ENCODE measurements at regions not wholly inside any gene's neighbourhood (a gene's known extent, or its start where the extent isn't known, plus 50 kb on each side); places are given as distances from the start of the nearest gene placed in this dataset.

DNA sequence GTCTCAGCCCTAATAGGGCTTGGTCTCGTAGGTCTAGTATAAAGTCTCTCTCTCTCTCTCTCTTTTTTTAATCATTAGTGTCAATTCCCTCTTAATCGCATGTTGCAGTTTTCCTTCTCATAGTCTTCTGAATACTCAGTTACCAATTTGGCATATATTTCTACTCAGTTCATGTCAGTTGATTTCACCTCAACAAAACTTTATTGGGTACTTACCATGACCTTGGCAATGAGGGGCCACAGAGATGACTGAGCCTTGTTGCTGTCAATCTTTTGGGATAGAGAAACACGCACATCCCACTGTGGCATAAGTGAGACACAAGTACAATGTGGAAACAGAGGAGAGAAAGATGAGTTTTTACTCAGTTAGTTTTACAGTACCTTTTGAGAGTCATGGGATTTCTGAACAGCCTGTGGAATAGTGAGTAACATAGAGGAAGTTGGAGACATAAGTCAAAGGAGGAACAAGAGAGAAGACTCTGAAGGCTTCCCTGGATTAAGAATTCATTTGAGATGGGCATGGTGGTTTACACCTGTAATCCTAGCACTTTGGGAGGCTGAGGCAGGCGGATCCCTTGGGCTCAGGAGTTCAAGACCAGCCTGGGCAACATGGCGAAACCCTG is 150.2 kb upstream of the CBLB start:
- Mint-ChIP-seq H3K27ac (no peak overlapping the region), H3K9me3 (peaks cover 3% of the 10 kb centered on the region), H3K36me3 (ENCODE audit: low read depth) (no peaks in the 10 kb centered on the region), H3K4me3 (no peak overlapping the region), H3K27me3 (no peaks in the 10 kb centered on the region), H3K4me1 (ENCODE audit: low read depth) (peaks cover 22% of the 10 kb centered on the region)

DNA sequence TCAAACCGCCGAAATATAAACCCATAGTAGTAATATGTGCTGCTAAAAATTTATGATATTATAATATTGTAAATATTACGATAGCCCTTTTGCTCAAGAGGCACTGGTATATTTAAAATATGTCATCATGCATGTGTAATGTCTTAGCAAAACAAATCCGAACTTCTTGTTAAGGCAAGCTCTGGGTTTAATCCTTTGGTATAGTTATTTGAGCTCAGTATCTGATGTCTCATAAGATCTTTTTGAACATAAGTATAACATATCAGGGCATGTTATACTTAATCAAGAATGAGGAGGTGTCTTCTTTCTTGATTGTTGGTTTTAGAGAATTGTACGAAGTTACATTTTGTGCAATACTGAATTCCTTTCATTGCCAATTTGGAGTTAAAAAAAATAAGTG is 154.1 kb upstream of the CBLB start:
- peaks cover 7% of the 10 kb centered on the region for H3K4me1 Mint-ChIP-seq (ENCODE audit: low read depth)
- H3K27me3 Mint-ChIP-seq, result no peaks in the 10 kb centered on the region
- no peak overlapping the region for H3K27ac Mint-ChIP-seq
- H3K4me3 Mint-ChIP-seq, result no peak overlapping the region
- peaks cover 3% of the 10 kb centered on the region for H3K9me3 Mint-ChIP-seq
- no peaks in the 10 kb centered on the region for H3K36me3 Mint-ChIP-seq (ENCODE audit: low read depth)

DNA sequence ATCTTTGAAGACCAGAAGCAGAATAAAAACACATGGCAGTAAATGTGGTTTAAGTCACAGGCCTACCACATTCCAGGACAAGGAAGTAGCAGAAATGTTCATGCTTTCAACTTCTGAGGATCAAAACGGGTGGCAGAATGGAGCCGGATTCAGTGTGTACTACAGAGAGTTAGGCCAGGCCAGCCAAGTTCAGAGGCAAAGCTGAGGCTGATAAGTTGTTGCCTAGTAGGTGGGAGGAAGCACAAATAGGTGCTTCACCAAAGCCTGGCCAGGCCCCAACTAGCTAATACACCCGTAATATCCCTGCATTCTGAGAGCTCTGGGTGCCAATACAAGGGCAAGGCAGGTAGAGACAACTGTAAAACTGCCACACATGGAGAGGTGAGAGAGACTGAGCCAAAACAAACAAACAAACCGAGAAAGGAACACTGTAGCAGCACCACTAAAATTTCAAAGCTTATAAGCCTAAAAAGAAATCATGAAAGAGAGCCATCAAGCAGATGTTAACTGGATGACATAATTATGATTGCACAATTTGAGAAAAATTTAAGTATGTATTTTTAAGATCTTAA is 156.4 kb upstream of the CBLB start:
- peak overlapping the region; percentile 9 for H3K27ac Mint-ChIP-seq
- H3K27me3 Mint-ChIP-seq, result no peaks in the 10 kb centered on the region
- no peaks in the 10 kb centered on the region for H3K36me3 Mint-ChIP-seq (ENCODE audit: low read depth)
- no peak overlapping the region for H3K4me3 Mint-ChIP-seq
- H3K4me1 Mint-ChIP-seq (ENCODE audit: low read depth), result peaks cover 7% of the 10 kb centered on the region
- H3K9me3 Mint-ChIP-seq, result peaks cover 2% of the 10 kb centered on the region

- Mint-ChIP-seq H3K27me3 (no peaks in the 10 kb centered on the region), H3K9me3 (peaks cover 3% of the 10 kb centered on the region), H3K4me1 (ENCODE audit: low read depth) (peaks cover 7% of the 10 kb centered on the region), H3K27ac (no peak overlapping the region), H3K4me3 (no peak overlapping the region), H3K36me3 (ENCODE audit: low read depth) (no peaks in the 10 kb centered on the region)
Measured at GRCh38 chr3:106029954-106030626, 161.3 kb upstream of the CBLB start.

DNA sequence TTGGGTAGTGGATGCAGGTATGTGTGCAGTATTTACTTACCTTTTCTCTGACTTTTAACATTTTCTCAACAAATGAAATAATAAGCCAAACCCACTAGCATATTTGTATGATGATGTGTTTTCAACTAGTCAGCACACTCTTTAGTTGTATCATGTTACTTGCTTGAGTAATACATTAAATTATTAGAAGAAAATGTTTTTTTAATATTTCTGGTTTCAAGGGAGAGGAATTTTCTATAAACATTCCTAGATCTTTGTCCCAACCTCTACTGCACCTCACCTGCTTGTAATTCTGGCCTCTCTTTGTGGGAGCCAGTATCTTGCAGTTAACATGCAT is 161.8 kb upstream of the CBLB start:
- Mint-ChIP-seq H3K27me3 (no peaks in the 10 kb centered on the region), H3K9me3 (peaks cover 3% of the 10 kb centered on the region), H3K27ac (no peak overlapping the region), H3K4me1 (ENCODE audit: low read depth) (peaks cover 4% of the 10 kb centered on the region), H3K4me3 (no peak overlapping the region), H3K36me3 (ENCODE audit: low read depth) (no peaks in the 10 kb centered on the region)

- no peaks in the 10 kb centered on the region for H3K36me3 Mint-ChIP-seq (ENCODE audit: low read depth)
- peaks cover 10% of the 10 kb centered on the region for H3K9me3 Mint-ChIP-seq
- no peak overlapping the region for H3K4me3 Mint-ChIP-seq
- H3K27ac Mint-ChIP-seq, result no peak overlapping the region
- no peaks in the 10 kb centered on the region for H3K27me3 Mint-ChIP-seq
- H3K4me1 Mint-ChIP-seq (ENCODE audit: low read depth), result no peaks in the 10 kb centered on the region
Measured at GRCh38 chr3:106032479-106032878, 163.7 kb upstream of the CBLB start.

DNA sequence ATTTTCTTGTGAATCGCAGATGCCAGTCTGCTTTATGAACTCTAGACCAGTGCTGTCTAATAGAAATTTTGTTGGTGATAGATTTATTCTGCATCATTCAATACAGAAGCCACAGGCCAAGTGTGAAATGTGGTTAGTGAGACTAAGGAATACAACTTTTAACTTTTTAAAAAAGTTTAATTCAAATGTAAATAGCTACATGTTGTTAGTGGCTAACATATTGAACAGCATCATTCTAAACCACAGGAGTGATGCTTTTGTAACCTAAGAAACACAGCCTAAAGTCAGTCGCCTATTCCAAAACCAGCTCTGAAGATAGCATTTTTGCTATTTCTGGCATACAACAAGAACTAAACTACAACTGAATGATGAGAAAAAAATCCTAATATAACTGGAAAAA is 164.8 kb upstream of the CBLB start:
- Mint-ChIP-seq H3K4me3 (no peak overlapping the region), H3K27me3 (no peaks in the 10 kb centered on the region), H3K9me3 (peaks cover 11% of the 10 kb centered on the region), H3K36me3 (ENCODE audit: low read depth) (no peaks in the 10 kb centered on the region), H3K4me1 (ENCODE audit: low read depth) (no peaks in the 10 kb centered on the region), H3K27ac (no peak overlapping the region)

DNA sequence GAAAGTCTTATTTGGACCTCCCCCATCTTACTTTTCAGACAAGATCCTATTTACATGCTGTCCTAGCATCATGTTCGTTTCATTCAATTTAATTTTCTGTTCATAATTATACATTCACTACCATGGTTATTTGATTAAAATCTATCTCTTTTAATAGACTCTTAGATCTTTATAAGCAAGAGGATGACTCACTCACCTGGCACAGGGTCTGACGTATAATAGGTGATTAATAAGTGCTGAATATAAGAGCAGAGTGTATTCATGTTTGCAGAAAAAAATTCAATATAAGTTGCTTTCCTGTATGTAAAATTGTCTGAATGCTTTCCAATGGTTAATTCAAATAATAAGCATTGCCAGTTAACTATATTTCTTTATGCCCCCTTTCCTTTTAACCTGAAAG is 165.5 kb upstream of the CBLB start:
- H3K9me3 Mint-ChIP-seq, result peaks cover 11% of the 10 kb centered on the region
- no peak overlapping the region for H3K4me3 Mint-ChIP-seq
- no peak overlapping the region for H3K27ac Mint-ChIP-seq
- H3K27me3 Mint-ChIP-seq, result no peaks in the 10 kb centered on the region
- H3K36me3 Mint-ChIP-seq (ENCODE audit: low read depth), result no peaks in the 10 kb centered on the region
- H3K4me1 Mint-ChIP-seq (ENCODE audit: low read depth), result no peaks in the 10 kb centered on the region

DNA sequence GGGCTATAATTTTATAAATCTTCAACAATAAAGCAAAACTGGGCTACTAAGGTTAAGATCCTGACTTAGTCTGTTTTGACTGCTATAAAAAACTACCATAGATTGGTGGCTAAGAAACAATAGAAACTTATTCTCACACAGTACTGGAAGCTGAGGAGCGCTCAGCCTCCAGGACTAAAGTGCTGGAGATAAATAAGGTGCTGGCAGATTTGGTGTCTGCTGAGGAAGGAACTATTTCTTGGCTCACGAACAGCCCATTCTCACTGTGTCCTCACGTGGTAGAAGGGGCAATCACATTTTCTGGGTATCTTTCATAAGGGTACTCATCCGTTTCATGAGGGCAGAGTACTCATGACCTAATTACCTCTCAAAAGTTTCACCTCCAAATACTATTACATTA is 166.8 kb upstream of the CBLB start:
- Mint-ChIP-seq H3K36me3 (ENCODE audit: low read depth) (no peaks in the 10 kb centered on the region), H3K4me1 (ENCODE audit: low read depth) (peaks cover 4% of the 10 kb centered on the region), H3K9me3 (peaks cover 12% of the 10 kb centered on the region), H3K27ac (no peak overlapping the region), H3K27me3 (no peaks in the 10 kb centered on the region), H3K4me3 (no peak overlapping the region)

GRCh38 chr3:106036696-106037095 is 167.9 kb upstream of the CBLB start:
- no peak overlapping the region for H3K27ac Mint-ChIP-seq
- no peaks in the 10 kb centered on the region for H3K27me3 Mint-ChIP-seq
- no peaks in the 10 kb centered on the region for H3K36me3 Mint-ChIP-seq (ENCODE audit: low read depth)
- H3K9me3 Mint-ChIP-seq, result peaks cover 12% of the 10 kb centered on the region
- H3K4me3 Mint-ChIP-seq, result no peak overlapping the region
- peaks cover 4% of the 10 kb centered on the region for H3K4me1 Mint-ChIP-seq (ENCODE audit: low read depth)

- H3K36me3 Mint-ChIP-seq (ENCODE audit: low read depth), result no peaks in the 10 kb centered on the region
- H3K9me3 Mint-ChIP-seq, result peaks cover 13% of the 10 kb centered on the region
- no peak overlapping the region for H3K4me3 Mint-ChIP-seq
- H3K27ac Mint-ChIP-seq, result no peak overlapping the region
- H3K27me3 Mint-ChIP-seq, result no peaks in the 10 kb centered on the region
- H3K4me1 Mint-ChIP-seq (ENCODE audit: low read depth), result peaks cover 8% of the 10 kb centered on the region
Measured at GRCh38 chr3:106047221-106047620, 178.4 kb upstream of the CBLB start.

DNA sequence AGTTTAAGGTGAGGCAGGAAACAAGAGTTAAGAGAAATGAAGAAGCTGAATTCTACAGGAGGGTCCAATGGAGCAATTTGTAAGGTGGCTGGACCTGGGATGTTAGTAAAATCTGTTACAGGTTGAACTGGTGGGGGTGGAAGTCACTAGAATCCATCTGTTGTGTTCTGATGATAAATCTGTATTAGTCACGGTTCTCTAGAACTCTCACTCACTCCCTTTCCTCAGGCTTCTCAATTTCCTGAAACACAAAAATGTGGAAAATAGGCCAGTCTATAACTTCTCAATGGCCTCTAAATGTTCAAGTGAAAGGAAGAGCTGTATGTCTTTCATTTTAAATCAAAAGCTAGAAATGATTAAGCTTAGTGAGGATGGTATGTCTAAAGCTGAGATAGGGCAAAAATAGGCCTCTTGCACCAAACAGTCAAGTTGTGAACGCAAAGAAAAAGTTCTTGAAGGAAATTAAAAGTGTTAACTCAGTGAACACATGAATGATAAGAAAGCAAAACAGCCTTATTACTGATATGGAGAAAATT is 180.2 kb upstream of the CBLB start:
- Mint-ChIP-seq H3K27ac (peak overlapping the region; percentile 10), H3K36me3 (ENCODE audit: low read depth) (no peaks in the 10 kb centered on the region), H3K27me3 (no peaks in the 10 kb centered on the region), H3K9me3 (peaks cover 13% of the 10 kb centered on the region), H3K4me3 (no peak overlapping the region), H3K4me1 (ENCODE audit: low read depth) (peaks cover 8% of the 10 kb centered on the region)

GRCh38 chr3:106049821-106050220 is 181.0 kb upstream of the CBLB start:
- H3K27me3 Mint-ChIP-seq, result no peaks in the 10 kb centered on the region
- peaks cover 8% of the 10 kb centered on the region for H3K4me1 Mint-ChIP-seq (ENCODE audit: low read depth)
- no peaks in the 10 kb centered on the region for H3K36me3 Mint-ChIP-seq (ENCODE audit: low read depth)
- no peak overlapping the region for H3K4me3 Mint-ChIP-seq
- H3K27ac Mint-ChIP-seq, result no peak overlapping the region
- H3K9me3 Mint-ChIP-seq, result peaks cover 13% of the 10 kb centered on the region

- Mint-ChIP-seq H3K27ac (no peak overlapping the region), H3K9me3 (no peaks in the 10 kb centered on the region), H3K4me3 (no peak overlapping the region), H3K27me3 (no peaks in the 10 kb centered on the region), H3K4me1 (ENCODE audit: low read depth) (peaks cover 15% of the 10 kb centered on the region), H3K36me3 (ENCODE audit: low read depth) (no peaks in the 10 kb centered on the region)
Measured at GRCh38 chr3:106056931-106057330, 188.1 kb upstream of the CBLB start.

- no peak overlapping the region for H3K4me3 Mint-ChIP-seq
- peaks cover 15% of the 10 kb centered on the region for H3K4me1 Mint-ChIP-seq (ENCODE audit: low read depth)
- H3K27ac Mint-ChIP-seq, result no peak overlapping the region
- no peaks in the 10 kb centered on the region for H3K27me3 Mint-ChIP-seq
- no peaks in the 10 kb centered on the region for H3K36me3 Mint-ChIP-seq (ENCODE audit: low read depth)
- H3K9me3 Mint-ChIP-seq, result peaks cover 9% of the 10 kb centered on the region
Measured at GRCh38 chr3:106058475-106058874, 189.7 kb upstream of the CBLB start.
